LNCAP (cell line): ENCODE measurements at regions not wholly inside any gene's neighbourhood (a gene's known extent, or its start where the extent isn't known, plus 50 kb on each side); places are given as distances from the start of the nearest gene placed in this dataset.

Experiments used
- CTCF ChIP-seq: fragments of 450-650 bp; IDR thresholded peaks from 2 replicates; pipeline ENCODE4 v1.5.1; 2017; ENCODE audit warnings: mild to moderate bottlenecking

- no peak for TF ChIP-seq CTCF
These were observed 62.8 kb upstream of the GTSF1L start for GRCh38 chr20:43789593-43789992.

GRCh38 chr20:43787937-43788336 is 61.1 kb upstream of the GTSF1L start:
- no peak for TF ChIP-seq CTCF

GRCh38 chr20:43786885-43787284 is 60.1 kb upstream of the GTSF1L start:
- no peak for TF ChIP-seq CTCF

GRCh38 chr20:43781215-43781614 is 54.4 kb upstream of the GTSF1L start:
- TF ChIP-seq CTCF = no peak

GRCh38 chr20:43778375-43778774 is 51.6 kb upstream of the GTSF1L start:
- no peak for TF ChIP-seq CTCF

- TF ChIP-seq CTCF = no peak
These were observed 49.9 kb upstream of the GTSF1L start for GRCh38 chr20:43776691-43777090.
